ENCODE measurements at regions not wholly inside any gene's neighbourhood (a gene's known extent, or its start where the extent isn't known, plus 50 kb on each side); places are given as distances from the start of the nearest gene placed in this dataset.

DNA sequence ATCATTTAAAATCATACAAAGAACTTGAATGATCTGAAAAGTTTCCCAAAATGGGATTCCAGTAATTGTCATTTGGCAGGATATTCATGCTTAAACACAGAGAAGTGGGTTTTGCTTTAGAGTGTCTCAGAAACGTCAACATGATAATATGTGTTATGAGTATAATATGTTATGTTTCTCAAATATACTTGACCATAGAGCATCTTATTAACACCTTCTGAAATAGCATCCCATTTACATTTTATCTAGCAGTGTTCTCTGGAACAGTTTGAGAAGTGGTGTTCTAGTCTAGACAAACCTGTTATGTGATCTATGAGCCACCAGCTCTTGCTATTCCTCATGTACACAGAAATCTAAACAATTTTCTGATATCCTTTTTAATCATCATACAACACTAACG is 588.8 kb upstream of the PBX1 start:
- no peak for DNase-seq (ENCODE audit: low read depth)
- no peak overlapping the region for H3K4me3 ChIP-seq (ENCODE audit: low read depth, low read length)

DNA sequence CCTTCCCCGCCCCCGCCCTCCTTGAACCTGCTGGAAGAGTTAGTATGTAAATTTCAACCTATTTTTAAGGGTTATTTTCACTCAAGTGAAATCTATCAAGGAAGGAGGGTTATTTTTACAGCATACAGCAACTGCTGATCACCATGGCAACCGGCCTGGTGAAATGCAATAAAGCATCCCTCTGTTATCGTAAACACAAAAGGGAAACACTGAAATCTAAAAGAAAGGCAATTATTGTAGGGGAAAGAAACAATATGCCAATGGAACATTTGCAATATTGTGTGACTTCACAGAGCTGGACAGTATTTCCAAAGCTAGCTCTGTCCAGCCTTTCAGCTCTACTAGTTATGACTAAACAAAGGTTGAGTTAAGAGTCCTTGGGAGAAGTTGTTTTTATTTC is 588.3 kb upstream of the PBX1 start:
- TF ChIP-seq, protein P1, sequence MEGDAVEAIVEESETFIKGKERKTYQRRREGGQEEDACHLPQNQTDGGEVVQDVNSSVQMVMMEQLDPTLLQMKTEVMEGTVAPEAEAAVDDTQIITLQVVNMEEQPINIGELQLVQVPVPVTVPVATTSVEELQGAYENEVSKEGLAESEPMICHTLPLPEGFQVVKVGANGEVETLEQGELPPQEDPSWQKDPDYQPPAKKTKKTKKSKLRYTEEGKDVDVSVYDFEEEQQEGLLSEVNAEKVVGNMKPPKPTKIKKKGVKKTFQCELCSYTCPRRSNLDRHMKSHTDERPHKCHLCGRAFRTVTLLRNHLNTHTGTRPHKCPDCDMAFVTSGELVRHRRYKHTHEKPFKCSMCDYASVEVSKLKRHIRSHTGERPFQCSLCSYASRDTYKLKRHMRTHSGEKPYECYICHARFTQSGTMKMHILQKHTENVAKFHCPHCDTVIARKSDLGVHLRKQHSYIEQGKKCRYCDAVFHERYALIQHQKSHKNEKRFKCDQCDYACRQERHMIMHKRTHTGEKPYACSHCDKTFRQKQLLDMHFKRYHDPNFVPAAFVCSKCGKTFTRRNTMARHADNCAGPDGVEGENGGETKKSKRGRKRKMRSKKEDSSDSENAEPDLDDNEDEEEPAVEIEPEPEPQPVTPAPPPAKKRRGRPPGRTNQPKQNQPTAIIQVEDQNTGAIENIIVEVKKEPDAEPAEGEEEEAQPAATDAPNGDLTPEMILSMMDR (IDR thresholded peaks at IDR 0.05; ENCODE audit: control insufficient read depth, extremely low read depth, insufficient read depth) = no peak
- DNase-seq (ENCODE audit: low read depth) = no peak

More for the DNA sequence above, 588.8 kb upstream of the PBX1 start:
- TF ChIP-seq, protein P1 (IDR thresholded peaks at IDR 0.05; ENCODE audit: control insufficient read depth, extremely low read depth, insufficient read depth) = no peak

DNA sequence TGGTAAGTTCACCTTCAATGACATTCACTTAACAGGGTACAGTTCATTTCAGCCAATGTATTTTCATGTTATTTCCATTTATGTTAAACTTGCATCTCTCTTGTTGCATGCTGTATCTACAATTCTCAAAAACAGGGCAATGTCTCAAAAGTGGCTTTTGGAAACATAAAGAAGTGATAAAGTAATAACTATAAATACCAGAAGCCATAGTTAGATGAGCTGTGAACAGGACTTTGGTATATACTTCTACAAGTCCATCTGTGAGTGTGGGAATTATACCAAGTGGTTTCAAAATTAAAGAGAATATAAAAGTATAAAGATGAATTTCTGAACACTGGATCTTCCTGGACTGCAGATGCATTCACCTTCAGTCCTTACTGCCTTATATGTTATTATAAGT is 585.4 kb upstream of the PBX1 start:
- DNase-seq (ENCODE audit: low read depth) = no peak
- no peak overlapping the region for H3K4me3 ChIP-seq (ENCODE audit: low read depth, low read length)
- TF ChIP-seq, protein P1 (IDR thresholded peaks at IDR 0.05; ENCODE audit: control insufficient read depth, extremely low read depth, insufficient read depth) = no peak

More for the DNA sequence above, 588.3 kb upstream of the PBX1 start:
- H3K4me3 ChIP-seq (ENCODE audit: low read depth, low read length) = no peak overlapping the region

DNA sequence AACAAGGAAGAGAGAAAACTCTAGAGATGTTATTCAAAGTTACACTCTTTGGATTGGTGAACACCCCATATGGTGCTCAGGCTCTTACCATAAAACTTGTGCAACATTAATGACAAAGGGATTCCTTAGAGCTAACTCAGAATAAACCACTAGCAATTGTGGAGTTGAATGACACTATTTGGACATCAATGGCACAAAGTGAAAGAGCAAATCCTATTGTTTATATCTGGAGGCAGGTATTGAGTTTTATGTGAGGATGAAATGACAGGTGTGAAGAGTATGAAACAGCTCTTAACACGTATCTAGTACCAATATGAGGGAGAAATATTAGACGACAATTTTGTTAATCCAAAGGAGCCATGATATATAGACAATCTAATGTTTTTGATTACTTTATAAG is 584.9 kb upstream of the PBX1 start:
- TF ChIP-seq, protein P1 (IDR thresholded peaks at IDR 0.05; ENCODE audit: control insufficient read depth, extremely low read depth, insufficient read depth) = no peak
- no peak for DNase-seq (ENCODE audit: low read depth)

DNA sequence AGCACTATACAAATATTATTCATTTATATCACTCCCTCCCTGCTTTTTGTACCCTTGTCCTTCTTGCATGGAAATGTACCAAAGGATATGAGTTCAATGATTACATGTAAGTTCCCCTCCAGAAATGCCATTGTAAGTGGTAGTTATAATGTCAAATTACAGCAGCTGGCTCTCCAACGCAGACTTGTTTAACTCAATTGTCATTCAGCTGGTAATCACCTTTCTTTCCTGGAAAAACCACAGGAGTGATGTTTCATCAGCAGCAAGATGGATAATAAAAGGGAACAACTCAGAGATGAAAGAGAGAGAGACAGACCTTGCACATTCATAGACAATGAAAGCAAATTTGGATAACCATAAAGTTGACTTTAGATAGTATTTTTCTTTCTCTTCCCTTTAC is 578.6 kb upstream of the PBX1 start:
- DNase-seq (ENCODE audit: low read depth) = no peak
- H3K4me3 ChIP-seq (ENCODE audit: low read depth, low read length) = no peak overlapping the region
- TF ChIP-seq, protein P1 (IDR thresholded peaks at IDR 0.05; ENCODE audit: control insufficient read depth, extremely low read depth, insufficient read depth) = no peak

More for the DNA sequence above, 584.9 kb upstream of the PBX1 start:
- H3K4me3 ChIP-seq (ENCODE audit: low read depth, low read length) = no peak overlapping the region

DNA sequence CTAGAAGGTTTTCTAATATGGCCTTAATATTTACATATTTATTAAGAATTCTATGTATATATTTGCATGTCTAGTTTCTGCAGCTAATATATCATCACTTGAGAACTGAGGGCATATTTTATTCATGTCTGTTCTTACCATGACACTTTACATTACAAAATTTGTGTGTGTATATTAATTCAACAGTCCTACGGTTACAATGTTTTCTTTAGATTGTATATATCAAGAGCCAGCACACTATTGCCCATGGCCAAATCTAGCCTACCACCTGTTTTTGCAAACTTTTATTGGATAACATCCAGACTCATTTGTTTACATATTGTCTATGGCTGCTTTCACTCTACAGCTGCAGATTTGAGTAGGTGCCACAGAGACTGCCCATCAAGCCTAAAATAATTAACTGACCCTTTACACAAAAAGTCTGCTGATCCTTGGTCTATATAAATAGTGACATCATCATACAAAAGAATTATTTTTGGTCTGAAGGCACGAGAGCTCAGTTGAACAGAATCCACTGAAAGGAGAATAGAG is 577.4 kb upstream of the PBX1 start:
- H3K4me3 ChIP-seq (ENCODE audit: low read depth, low read length) = no peak overlapping the region
- DNase-seq (ENCODE audit: low read depth) = peak; percentile 22

More for the DNA sequence above, 577.4 kb upstream of the PBX1 start:
- TF ChIP-seq, protein P1 (IDR thresholded peaks at IDR 0.05; ENCODE audit: control insufficient read depth, extremely low read depth, insufficient read depth) = no peak
